GM12892 (cell line): ENCODE measurements at regions not wholly inside any gene's neighbourhood (a gene's known extent, or its start where the extent isn't known, plus 50 kb on each side); places are given as distances from the start of the nearest gene placed in this dataset.

Experiments
- POLR2A ChIP-seq: IDR thresholded peaks from 2 replicates; pipeline ENCODE4 v1.6.1; 2011; ENCODE audit warnings: low read depth, low read length, control low read depth
- POLR2AphosphoS5 ChIP-seq: IDR thresholded peaks from 2 replicates; pipeline ENCODE4 v1.6.1; 2011; ENCODE audit warnings: low read depth, low read length, control low read depth
- TAF1 ChIP-seq: IDR thresholded peaks from 2 replicates; pipeline ENCODE4 v1.6.1; 2011; ENCODE audit warnings: low read depth, mild to moderate bottlenecking, control low read depth, low read length, borderline replicate concordance

- TF ChIP-seq POLR2A (no peak), TAF1 (no peak), POLR2AphosphoS5 (no peak)
Measured at GRCh38 chr15:98549741-98550140, 98.6 kb upstream of the IGF1R start.
